GM13977 (cell line): ENCODE measurements at regions not wholly inside any gene's neighbourhood (a gene's known extent, or its start where the extent isn't known, plus 50 kb on each side); places are given as distances from the start of the nearest gene placed in this dataset.

Experiments
- DNase-seq: peaks from one replicate; pipeline ENCODE4 v3.0.0; 2012; ENCODE audit warnings: low spot score
- CTCF ChIP-seq: IDR thresholded peaks from 2 replicates; pipeline ENCODE4 v1.5.1; 2012; ENCODE audit warnings: mild to moderate bottlenecking, control low read depth; ENCODE audit not compliant: insufficient read depth; ENCODE audit errors: extremely low read depth, missing control alignments
- in situ Hi-C: fragments of 300-500 bp; cut with MboI; formaldehyde crosslinking; loops from one replicate; pipeline ENCODE4 v1.12.0; 2022; ENCODE audit warnings: low sequenced_read_pairs, low pct_unique_long_range_greater_than_20kb, mixed read lengths, inconsistent platforms; ENCODE audit not compliant: unreplicated experiment

GRCh38 chr9:14427419-14427818 lies 113.5 kb upstream of the NFIB start:
- no peak for DNase-seq
- in situ Hi-C loops = no loop called here

GRCh38 chr9:14424983-14425382 lies 111.0 kb upstream of the NFIB start:
- no peak for DNase-seq
- no peak for TF ChIP-seq CTCF
- in situ Hi-C loops = no loop called here

More at GRCh38 chr9:14427419-14427818, 113.5 kb upstream of the NFIB start:
- no peak for TF ChIP-seq CTCF

GRCh38 chr9:14424289-14424688 lies 110.3 kb upstream of the NFIB start:
- DNase-seq = no peak
- TF ChIP-seq CTCF = no peak
- in situ Hi-C loops = no loop called here

- no peak for DNase-seq
- in situ Hi-C loops = no loop called here
- TF ChIP-seq CTCF = no peak
These were observed 109.9 kb upstream of the NFIB start for GRCh38 chr9:14423815-14424261.

- in situ Hi-C loops = no loop called here
- TF ChIP-seq CTCF = no peak
- no peak for DNase-seq
These were observed 107.3 kb upstream of the NFIB start for GRCh38 chr9:14421291-14421690.

- no peak for TF ChIP-seq CTCF
- in situ Hi-C loops = no loop called here
- DNase-seq = no peak
These were observed 105.3 kb upstream of the NFIB start for GRCh38 chr9:14418941-14419937.
